PC-9 (cell line): ENCODE measurements at regions not wholly inside any gene's neighbourhood (a gene's known extent, or its start where the extent isn't known, plus 50 kb on each side); places are given as distances from the start of the nearest gene placed in this dataset.

ENCODE experiments used
- CTCF ChIP-seq: fragments of 200-600 bp; sonication (generic); conservative IDR thresholded peaks from 2 replicates; pipeline ENCODE4 v1.6.1; 2017; ENCODE audit warnings: mixed run types, antibody characterized with exemption, mild to moderate bottlenecking, moderate library complexity
- EZH2 ChIP-seq: fragments of 200-600 bp; sonication (generic); IDR thresholded peaks from 2 replicates; pipeline ENCODE4 v1.8.0; 2017; ENCODE audit warnings: antibody characterized with exemption, low read depth

- TF ChIP-seq CTCF (peak; percentile 25; the same call in 1 of the 2 replicates), EZH2 (no peak)
These were observed 213.6 kb downstream of the CENPF start for GRCh38 chr1:214816603-214817002.
